NT2/D1 (cell line): ENCODE measurements at regions not wholly inside any gene's neighbourhood (a gene's known extent, or its start where the extent isn't known, plus 50 kb on each side); places are given as distances from the start of the nearest gene placed in this dataset.

ENCODE experiments used
- DNase-seq: peaks from one replicate; pipeline ENCODE4 v3.0.0-alpha.2; 2011; ENCODE audit warnings: low read depth, low spot score
- H3K27me3 ChIP-seq: 2 replicates; pipeline ENCODE4 v1.6.0; 2011; ENCODE audit warnings: mild to moderate bottlenecking; ENCODE audit not compliant: insufficient read length, insufficient read depth
- H3K36me3 ChIP-seq: 2 replicates; pipeline ENCODE4 v1.6.1; 2011; ENCODE audit warnings: mild to moderate bottlenecking, low read length, mixed read lengths; ENCODE audit not compliant: insufficient read depth, insufficient read length
- H3K4me1 ChIP-seq: 2 replicates; pipeline ENCODE4 v1.5.1; 2011; ENCODE audit not compliant: insufficient read depth, insufficient read length
- H3K4me3 ChIP-seq: 2 replicates; pipeline ENCODE4 v1.5.1; 2011; ENCODE audit warnings: low read depth; ENCODE audit not compliant: insufficient read length
- H3K9ac ChIP-seq: 2 replicates; pipeline ENCODE4 v1.6.0; 2011; ENCODE audit warnings: low read depth; ENCODE audit not compliant: insufficient read length
- H3K9me3 ChIP-seq: 2 replicates; pipeline ENCODE4 v1.5.1; 2011; ENCODE audit warnings: mild to moderate bottlenecking, low read length; ENCODE audit not compliant: insufficient read depth
- SUZ12 ChIP-seq: IDR thresholded peaks from 2 replicates; pipeline ENCODE4 v1.6.1; 2011; ENCODE audit not compliant: insufficient read length, insufficient read depth; ENCODE audit errors: extremely low read depth
- YY1 ChIP-seq: IDR thresholded peaks from 2 replicates; pipeline ENCODE4 v1.6.1; 2011; ENCODE audit not compliant: insufficient read length, insufficient read depth
- ZNF274 ChIP-seq: IDR thresholded peaks from 2 replicates; pipeline ENCODE4 v1.6.1; 2011; ENCODE audit warnings: mild to moderate bottlenecking, low read depth, low read length

DNA sequence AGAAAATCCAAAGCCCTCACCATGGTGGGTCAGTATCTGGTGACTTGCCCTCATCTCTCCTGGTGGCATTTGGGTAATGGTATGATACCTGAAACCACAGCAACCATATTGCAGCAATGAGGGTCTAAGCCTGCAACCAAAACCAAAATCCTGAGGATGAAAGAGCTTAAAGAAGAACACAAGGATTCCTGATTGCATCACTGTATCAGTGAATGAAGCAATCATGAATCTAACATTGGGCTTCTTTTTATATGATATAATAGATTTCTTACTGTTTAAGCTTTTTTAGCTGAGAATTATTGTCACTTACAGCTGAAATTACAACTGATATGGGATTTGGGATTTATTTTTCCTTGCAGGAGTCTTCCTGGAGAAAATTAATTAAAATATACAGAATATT is 269.9 kb downstream of the MEF2C start:
- H3K36me3 ChIP-seq = no peaks in the 10 kb centered on the region
- H3K4me3 ChIP-seq = no peak overlapping the region
- no peaks in the 10 kb centered on the region for H3K4me1 ChIP-seq
- H3K9me3 ChIP-seq = no peaks in the 10 kb centered on the region
- no peak overlapping the region for H3K9ac ChIP-seq
- H3K27me3 ChIP-seq = no peaks in the 10 kb centered on the region
- no peak for TF ChIP-seq SUZ12
- no peak for TF ChIP-seq YY1
- no peak for TF ChIP-seq ZNF274
- DNase-seq = no peak

DNA sequence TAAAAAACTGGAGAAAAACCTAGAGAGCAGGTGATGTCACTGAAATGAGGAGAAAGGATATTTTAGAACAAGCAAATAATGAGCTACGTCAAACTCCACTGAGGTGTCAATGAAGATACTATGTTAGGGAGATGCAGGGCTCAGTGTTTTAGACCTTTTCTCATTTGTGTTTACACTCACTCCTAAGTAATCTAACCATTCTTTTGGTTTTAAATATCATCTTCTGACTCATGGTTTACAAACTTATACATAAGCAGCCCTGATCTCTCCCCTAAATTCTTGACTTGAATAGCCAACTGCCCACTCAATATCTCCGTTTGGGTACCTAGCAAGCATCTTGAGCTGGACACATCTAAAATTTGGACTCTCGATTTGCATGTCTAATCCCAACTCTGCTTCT is 272.4 kb downstream of the MEF2C start:
- TF ChIP-seq YY1 (no peak), SUZ12 (no peak), ZNF274 (no peak)
- DNase-seq = no peak
- H3K9ac ChIP-seq = no peak overlapping the region
- H3K9me3 ChIP-seq = no peaks in the 10 kb centered on the region
- no peaks in the 10 kb centered on the region for H3K4me1 ChIP-seq
- H3K36me3 ChIP-seq = no peaks in the 10 kb centered on the region
- no peaks in the 10 kb centered on the region for H3K27me3 ChIP-seq
- no peak overlapping the region for H3K4me3 ChIP-seq

DNA sequence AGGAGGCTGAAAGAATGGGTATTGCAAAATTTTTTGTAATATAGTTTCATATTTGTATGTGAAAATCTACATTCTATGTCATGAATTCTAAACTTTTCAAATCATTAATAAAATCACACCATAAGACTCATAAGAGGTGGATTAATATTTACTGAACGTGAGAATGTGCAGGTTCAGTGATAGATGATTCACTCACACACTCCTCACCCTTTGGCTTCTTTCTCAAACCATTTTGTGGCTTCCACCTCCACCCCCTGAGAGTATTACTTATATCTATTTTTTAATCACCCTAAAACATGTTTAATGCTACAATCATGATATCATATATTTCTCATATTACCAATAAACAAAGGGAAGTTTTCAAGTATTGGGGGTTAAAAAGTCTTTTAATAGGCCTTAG is 275.5 kb downstream of the MEF2C start:
- Histone ChIP-seq H3K27me3 (no peaks in the 10 kb centered on the region), H3K4me3 (no peak overlapping the region), H3K4me1 (no peaks in the 10 kb centered on the region), H3K9ac (no peak overlapping the region), H3K9me3 (no peaks in the 10 kb centered on the region), H3K36me3 (no peaks in the 10 kb centered on the region)
- TF ChIP-seq ZNF274 = no peak
- no peak for DNase-seq

DNA sequence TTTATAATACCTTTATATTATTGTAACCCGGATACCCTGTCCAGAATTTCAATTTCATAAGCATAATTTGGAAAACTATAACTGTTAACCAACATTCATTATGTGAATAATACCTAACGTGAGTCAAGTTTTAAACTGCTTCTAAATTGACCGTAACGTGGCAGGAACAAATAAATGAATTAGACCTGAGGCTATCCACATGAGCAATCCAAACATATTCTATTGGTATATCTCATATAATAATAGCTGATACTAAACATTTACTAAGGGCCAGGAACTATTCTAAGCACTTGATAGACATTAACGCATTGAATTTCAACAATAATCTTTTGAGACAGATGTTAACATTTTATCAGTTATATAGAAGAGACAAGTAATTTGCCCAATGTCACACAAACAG is 276.4 kb downstream of the MEF2C start:
- Histone ChIP-seq H3K9ac (no peak overlapping the region), H3K4me1 (no peaks in the 10 kb centered on the region), H3K9me3 (no peaks in the 10 kb centered on the region), H3K27me3 (no peaks in the 10 kb centered on the region), H3K4me3 (no peak overlapping the region), H3K36me3 (no peaks in the 10 kb centered on the region)
- TF ChIP-seq ZNF274 = no peak
- TF ChIP-seq YY1 = no peak
- no peak for TF ChIP-seq SUZ12
- DNase-seq = no peak

DNA sequence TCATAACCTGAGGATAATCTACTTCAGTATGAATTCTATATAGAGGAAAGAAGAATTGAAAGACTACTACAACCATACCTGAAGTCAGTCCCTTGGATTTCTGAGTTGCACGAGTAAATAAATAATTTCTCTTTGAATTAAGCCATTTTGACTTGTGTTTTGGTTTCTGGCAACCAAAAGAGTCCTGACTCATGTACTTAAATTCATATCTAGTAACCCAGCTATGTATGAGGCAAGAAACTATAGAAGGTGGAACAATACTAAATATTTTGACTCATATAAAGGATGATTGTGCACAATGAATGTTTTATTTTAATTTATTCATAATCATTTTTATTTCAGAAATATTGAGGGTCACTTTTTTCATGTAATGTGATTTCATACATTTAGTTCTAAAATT is 276.8 kb downstream of the MEF2C start:
- H3K27me3 ChIP-seq = no peaks in the 10 kb centered on the region
- no peak for TF ChIP-seq YY1
- no peak for TF ChIP-seq ZNF274
- TF ChIP-seq SUZ12 = no peak
- H3K4me1 ChIP-seq = no peaks in the 10 kb centered on the region
- H3K9me3 ChIP-seq = no peaks in the 10 kb centered on the region
- H3K36me3 ChIP-seq = no peaks in the 10 kb centered on the region
- H3K9ac ChIP-seq = no peak overlapping the region
- no peak for DNase-seq
- no peak overlapping the region for H3K4me3 ChIP-seq

DNA sequence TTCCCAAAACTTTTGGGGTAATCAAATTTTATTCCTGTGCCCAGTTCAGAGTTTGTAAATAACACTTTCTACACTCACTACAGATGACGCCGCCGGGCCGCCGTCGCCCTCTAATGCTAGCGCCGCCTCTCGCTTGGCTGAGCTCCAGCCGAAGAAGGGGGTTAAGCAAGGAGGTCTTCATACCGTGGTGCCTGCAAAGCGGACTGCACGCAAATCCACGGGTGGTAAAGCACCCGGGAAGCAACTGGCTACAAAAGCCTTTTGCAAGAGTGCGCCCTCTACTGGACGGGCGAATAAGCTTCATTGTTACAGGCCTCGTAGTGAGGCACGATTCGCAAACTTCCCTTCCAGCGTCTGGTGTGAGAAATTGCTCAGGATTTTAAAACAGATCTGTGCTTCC is 280.4 kb downstream of the MEF2C start:
- TF ChIP-seq YY1 (no peak), ZNF274 (no peak), SUZ12 (no peak)
- Histone ChIP-seq H3K4me1 (no peaks in the 10 kb centered on the region), H3K9ac (no peak overlapping the region), H3K36me3 (no peaks in the 10 kb centered on the region), H3K27me3 (no peaks in the 10 kb centered on the region), H3K9me3 (no peaks in the 10 kb centered on the region), H3K4me3 (no peak overlapping the region)
- DNase-seq = no peak

DNA sequence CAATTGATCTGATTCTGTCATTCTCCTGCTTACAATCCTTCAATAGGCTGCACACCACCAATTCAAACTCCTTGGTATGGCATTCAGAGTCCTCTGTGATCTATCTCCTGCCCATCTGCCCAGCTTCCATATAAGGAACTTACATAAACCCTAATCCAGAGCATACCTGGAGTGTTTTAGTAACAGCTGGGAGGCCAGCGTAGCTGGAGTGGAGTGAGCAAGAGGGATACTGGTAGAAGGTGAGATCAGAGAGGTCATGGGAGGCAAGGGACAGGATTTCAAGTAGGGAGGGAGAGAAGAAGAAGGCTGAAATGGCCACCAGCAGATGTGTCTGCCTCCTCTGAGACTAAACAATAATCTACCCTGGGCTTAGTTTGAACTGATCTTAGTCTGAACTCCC is 288.5 kb downstream of the MEF2C start:
- no peaks in the 10 kb centered on the region for H3K4me1 ChIP-seq
- H3K9ac ChIP-seq = no peak overlapping the region
- H3K27me3 ChIP-seq = no peaks in the 10 kb centered on the region
- H3K36me3 ChIP-seq = no peaks in the 10 kb centered on the region
- no peaks in the 10 kb centered on the region for H3K9me3 ChIP-seq
- no peak overlapping the region for H3K4me3 ChIP-seq
- TF ChIP-seq ZNF274 (no peak), YY1 (no peak), SUZ12 (no peak)
- DNase-seq = no peak

DNA sequence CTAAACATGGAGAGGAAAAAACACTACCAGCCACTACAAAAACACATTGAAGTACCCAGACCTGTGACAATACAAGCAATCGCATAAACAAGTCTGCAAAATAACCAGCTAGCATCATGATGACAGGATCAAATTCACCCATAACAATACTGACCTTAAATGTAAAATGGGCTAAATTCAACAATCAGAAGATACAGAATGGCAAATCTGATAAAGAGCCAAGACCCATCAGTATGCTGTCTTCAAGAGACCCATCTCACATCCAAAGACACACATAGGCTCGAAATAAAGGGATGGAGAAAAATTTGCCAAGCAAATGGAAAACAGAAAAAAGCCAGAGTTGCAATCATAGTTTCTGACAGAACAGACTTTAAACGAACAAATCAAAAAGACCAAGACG is 294.4 kb downstream of the MEF2C start:
- Histone ChIP-seq H3K9ac (no peak overlapping the region), H3K9me3 (no peaks in the 10 kb centered on the region), H3K36me3 (no peaks in the 10 kb centered on the region), H3K4me1 (no peaks in the 10 kb centered on the region), H3K27me3 (no peaks in the 10 kb centered on the region), H3K4me3 (no peak overlapping the region)
- no peak for TF ChIP-seq YY1
- TF ChIP-seq ZNF274 = no peak
- no peak for TF ChIP-seq SUZ12
- DNase-seq = no peak
